ENCODE measurements at regions not wholly inside any gene's neighbourhood (a gene's known extent, or its start where the extent isn't known, plus 50 kb on each side); places are given as distances from the start of the nearest gene placed in this dataset.

DNA sequence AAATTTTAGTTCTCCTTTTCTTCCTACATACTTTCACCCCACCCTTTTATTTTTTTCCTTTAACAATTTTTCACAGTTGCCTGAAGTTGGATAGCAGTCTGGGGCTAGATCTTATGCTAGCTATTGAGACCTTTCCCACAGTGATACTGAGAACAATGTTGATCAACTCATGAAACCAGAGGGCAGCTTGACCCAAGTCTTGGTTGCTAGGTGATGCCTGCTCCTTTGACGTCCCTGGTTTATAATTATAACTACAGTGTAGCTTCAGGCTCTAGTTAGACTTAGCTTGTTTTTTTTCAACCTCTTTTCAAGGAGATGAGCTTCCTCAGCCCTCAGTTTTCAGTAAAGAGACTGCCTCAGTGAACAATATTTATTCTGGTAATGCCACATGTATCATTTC lies 648.5 kb downstream of the IRS1 start:
- no peak for ATAC-seq
- Mint-ChIP-seq H3K9me3 (no peaks in the 10 kb centered on the region), H3K36me3 (no peaks in the 10 kb centered on the region), H3K27ac (no peak overlapping the region), H3K4me1 (no peaks in the 10 kb centered on the region), H3K4me3 (no peak overlapping the region)
- DNase-seq (ENCODE audit: low spot score in 2 of 2) = no peak

DNA sequence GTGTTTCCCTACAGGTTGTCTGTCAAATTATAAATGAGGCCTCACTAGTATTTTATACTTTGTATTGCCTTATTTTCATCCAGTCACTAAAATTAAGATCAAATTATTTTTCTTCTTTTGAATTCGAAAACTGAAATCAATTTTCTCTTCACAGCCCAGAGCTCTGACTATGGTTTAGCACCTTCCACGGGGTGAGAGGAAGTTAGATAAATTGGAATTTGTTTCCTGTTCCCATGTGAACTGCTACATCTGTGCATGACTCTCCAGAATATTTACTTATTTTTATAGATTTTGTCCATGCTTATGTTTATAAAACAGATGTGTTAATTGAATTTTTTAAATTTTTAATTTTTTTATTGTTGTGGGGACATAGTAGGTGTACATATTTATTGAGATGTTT lies 656.5 kb downstream of the IRS1 start:
- H3K4me3 Mint-ChIP-seq = no peak overlapping the region
- DNase-seq (ENCODE audit: low spot score in 2 of 2) (no peak), ATAC-seq (no peak)
- no peaks in the 10 kb centered on the region for H3K4me1 Mint-ChIP-seq
- no peaks in the 10 kb centered on the region for H3K36me3 Mint-ChIP-seq
- no peak overlapping the region for H3K27ac Mint-ChIP-seq
- H3K9me3 Mint-ChIP-seq = no peaks in the 10 kb centered on the region

DNA sequence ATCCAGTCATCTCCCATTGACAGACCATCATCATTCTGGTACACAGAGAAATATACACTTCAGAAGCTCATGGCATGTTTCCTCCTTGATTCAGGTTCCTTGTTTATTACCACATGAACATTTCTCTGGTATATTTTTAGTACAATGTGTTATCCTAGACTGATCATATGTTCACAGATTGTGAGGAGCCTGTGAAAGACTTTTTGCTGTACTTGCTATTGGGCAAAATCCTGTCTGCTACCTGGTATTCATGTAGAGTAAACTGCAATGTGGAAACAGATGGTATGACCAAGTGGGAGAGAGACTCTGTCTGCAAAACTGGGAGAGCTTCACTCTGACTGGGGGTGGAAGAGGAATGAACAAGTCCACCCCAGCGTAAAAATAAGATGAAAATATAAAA lies 657.2 kb downstream of the IRS1 start:
- ATAC-seq = no peak
- H3K9me3 Mint-ChIP-seq = no peaks in the 10 kb centered on the region
- H3K27ac Mint-ChIP-seq = no peak overlapping the region
- no peak for DNase-seq (ENCODE audit: low spot score in 2 of 2)
- no peaks in the 10 kb centered on the region for H3K4me1 Mint-ChIP-seq
- no peaks in the 10 kb centered on the region for H3K36me3 Mint-ChIP-seq
- no peak overlapping the region for H3K4me3 Mint-ChIP-seq

DNA sequence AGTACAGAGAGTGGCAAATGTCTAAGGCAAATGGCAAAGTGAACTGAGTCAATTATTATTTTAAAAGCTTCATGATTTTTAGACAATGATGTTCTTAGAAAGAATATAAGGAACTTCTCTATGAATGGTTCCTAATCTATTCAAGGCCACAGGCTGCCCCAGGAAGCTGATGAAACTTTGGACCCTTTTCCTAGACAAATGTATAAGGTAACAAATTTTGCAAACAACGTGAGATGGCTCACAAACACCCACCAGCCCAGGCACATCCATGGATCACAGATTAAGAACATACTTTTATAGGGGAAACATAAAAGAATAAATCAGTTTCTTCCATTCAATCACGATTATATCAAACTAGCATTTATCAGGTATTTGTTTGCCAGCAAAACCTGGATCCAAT lies 659.0 kb downstream of the IRS1 start:
- Mint-ChIP-seq H3K4me3 (no peak overlapping the region), H3K36me3 (no peaks in the 10 kb centered on the region), H3K9me3 (no peaks in the 10 kb centered on the region), H3K4me1 (no peaks in the 10 kb centered on the region), H3K27ac (no peak overlapping the region)
- ATAC-seq (no peak), DNase-seq (ENCODE audit: low spot score in 2 of 2) (no peak)

DNA sequence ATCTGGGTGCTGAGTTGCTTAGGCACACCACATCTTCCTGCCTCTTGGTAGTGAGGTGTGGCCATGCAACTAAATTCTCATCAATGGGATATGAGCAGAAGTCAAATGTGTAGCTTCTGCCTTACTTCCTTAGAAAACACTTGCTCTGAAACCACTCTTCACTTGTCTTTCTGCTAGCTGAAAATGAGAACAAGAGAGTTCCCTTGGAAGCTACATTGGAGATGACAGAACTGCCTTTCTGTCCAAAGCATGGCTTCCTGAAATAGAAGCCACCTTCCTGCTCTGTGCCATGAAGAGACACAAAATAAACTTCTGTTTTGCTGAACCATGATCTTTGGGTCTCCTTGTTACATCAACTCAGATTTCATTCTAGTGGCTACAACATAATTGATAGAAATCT lies 659.9 kb downstream of the IRS1 start:
- H3K9me3 Mint-ChIP-seq = no peaks in the 10 kb centered on the region
- H3K27ac Mint-ChIP-seq = no peak overlapping the region
- H3K4me1 Mint-ChIP-seq = no peaks in the 10 kb centered on the region

DNA sequence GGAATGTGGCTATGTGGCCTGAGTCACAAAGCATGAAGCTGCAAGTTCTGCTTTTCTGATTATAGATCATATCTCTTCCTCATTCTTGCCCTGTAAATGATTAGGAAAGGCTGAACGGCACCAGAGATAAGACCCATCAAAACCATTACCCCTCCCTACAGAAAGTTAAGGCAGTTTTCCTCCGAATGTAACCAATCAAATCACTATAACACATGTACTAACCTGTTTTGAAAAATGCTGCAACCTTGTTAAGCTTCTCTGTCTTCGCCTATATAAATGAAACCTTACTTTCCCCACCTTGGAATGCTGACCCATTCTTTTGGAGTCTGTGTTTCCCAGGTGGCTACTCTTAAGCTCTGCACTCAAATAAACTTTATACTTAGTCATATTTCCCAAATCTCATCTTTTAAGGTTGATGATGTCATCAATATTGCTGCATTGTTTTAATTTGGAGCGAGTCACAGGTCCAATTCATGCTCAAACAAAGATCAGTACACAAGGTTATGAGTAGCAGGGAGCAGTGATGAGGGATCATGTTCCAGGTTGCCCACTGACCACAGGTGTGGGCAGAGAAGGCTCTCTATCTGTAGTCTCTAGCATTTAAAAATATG lies 662.3 kb downstream of the IRS1 start:
- H3K36me3 Mint-ChIP-seq = no peaks in the 10 kb centered on the region
- H3K4me3 Mint-ChIP-seq = no peak overlapping the region
- DNase-seq (ENCODE audit: low spot score in 2 of 2) (no peak), ATAC-seq (no peak)
- no peak overlapping the region for H3K27ac Mint-ChIP-seq
- no peaks in the 10 kb centered on the region for H3K4me1 Mint-ChIP-seq
- no peaks in the 10 kb centered on the region for H3K9me3 Mint-ChIP-seq

More for the DNA sequence above, 659.9 kb downstream of the IRS1 start:
- DNase-seq (ENCODE audit: low spot score in 2 of 2) = no peak
- H3K36me3 Mint-ChIP-seq = no peaks in the 10 kb centered on the region
- no peak for ATAC-seq
- no peak overlapping the region for H3K4me3 Mint-ChIP-seq

DNA sequence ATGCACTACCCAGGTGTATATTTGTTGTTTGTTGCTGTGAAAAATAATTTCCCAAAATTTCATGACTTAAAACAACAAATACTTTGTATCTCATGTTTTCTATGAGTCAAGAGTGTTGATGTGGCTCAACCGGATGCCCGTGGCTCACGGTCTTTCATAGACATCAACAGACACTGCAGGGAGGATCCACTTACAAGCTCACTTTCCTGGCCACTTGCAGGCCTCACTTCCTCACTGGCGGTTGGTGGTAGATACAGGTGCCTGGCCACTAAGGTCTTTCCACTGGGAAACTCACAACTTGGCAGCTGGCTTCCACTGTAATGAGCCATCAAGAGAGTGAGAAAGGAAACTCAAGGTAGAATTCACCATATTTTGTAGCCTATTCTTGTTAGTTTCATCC lies 662.9 kb downstream of the IRS1 start:
- no peaks in the 10 kb centered on the region for H3K36me3 Mint-ChIP-seq
- H3K9me3 Mint-ChIP-seq = no peaks in the 10 kb centered on the region
- H3K4me3 Mint-ChIP-seq = no peak overlapping the region
- no peaks in the 10 kb centered on the region for H3K4me1 Mint-ChIP-seq
- H3K27ac Mint-ChIP-seq = no peak overlapping the region
- no peak for ATAC-seq
- no peak for DNase-seq (ENCODE audit: low spot score in 2 of 2)

DNA sequence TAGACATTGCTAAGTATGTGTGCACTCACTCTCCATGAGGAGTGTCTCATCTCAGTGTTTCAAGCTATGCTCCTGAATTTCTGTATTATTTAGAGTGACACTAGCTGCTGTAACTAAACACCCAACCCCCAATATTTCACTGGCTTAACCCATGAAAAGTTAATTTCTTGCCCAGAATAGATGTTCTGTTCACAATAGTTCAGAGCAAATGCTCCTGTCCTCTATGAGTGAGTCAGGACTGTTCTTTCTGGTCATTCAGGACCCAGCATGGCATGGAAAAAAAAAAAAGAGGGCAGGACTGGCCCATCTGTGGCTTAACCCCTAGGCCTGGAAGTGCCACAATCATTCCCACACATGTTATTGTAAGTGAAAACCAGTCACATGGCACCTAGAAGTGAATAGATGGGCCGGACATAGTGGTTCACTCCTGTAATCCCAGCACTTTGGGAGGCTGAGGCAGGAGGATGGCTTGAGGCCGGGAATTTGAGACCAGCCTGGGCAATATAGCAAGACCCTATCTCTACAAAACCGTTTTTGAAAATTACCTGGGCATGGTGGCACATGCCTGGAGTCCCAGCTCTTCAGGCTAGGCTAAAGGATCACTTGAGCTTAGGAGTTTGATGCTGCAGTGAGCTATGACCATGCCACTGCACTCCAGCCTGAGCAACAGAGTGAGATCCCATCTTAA lies 663.6 kb downstream of the IRS1 start:
- no peak for ATAC-seq

DNA sequence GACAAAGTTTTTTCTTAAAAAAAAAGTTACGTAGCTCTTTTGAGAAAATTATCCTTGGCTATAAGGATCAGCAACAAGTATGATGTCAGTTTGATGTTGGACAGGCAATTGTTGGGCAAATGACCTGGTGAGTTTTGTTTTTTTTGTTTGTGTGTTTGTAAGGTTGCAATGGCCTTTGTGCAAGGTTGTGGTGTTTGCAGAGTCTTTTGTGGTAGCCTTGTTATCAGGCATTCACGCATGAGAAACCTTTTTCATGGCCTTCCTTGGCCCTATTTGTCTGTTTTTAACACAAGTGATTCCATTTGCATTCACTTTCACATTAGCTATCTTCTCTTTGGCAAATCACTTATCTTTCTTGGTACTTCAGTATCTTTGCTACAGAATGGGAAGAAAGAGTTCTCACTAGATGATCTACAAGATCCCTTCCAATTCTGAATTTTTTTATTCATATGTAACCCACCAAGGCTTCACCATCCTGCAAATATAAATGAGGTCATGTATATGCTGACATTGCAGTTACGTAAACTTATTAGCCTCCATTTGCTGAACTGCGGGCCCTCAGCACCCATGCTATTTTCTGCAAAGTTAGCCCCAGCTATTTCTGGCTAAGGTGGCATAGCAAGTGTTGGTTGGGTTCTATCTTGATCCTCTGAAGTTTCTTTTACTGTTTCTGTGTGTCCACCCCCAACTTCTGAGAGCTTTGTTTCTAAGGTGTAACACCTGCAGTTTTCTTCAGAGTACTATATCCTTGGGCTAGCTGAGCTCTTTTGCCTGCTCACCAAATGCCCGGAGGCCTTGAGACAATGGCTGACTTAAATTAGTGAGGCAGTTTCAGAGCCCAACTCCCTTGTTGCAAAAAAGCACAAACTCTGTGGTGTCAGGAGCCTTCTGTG lies 667.1 kb downstream of the IRS1 start:
- Mint-ChIP-seq H3K4me1 (no peaks in the 10 kb centered on the region), H3K9me3 (no peaks in the 10 kb centered on the region), H3K27ac (no peak overlapping the region), H3K36me3 (no peaks in the 10 kb centered on the region), H3K4me3 (no peak overlapping the region)
- DNase-seq (ENCODE audit: low spot score in 2 of 2) (no peak), ATAC-seq (no peak)

More for the DNA sequence above, 663.6 kb downstream of the IRS1 start:
- H3K36me3 Mint-ChIP-seq = no peaks in the 10 kb centered on the region
- H3K4me3 Mint-ChIP-seq = no peak overlapping the region
- H3K4me1 Mint-ChIP-seq = no peaks in the 10 kb centered on the region
- no peaks in the 10 kb centered on the region for H3K9me3 Mint-ChIP-seq
- no peak overlapping the region for H3K27ac Mint-ChIP-seq
- no peak for DNase-seq (ENCODE audit: low spot score in 2 of 2)

DNA sequence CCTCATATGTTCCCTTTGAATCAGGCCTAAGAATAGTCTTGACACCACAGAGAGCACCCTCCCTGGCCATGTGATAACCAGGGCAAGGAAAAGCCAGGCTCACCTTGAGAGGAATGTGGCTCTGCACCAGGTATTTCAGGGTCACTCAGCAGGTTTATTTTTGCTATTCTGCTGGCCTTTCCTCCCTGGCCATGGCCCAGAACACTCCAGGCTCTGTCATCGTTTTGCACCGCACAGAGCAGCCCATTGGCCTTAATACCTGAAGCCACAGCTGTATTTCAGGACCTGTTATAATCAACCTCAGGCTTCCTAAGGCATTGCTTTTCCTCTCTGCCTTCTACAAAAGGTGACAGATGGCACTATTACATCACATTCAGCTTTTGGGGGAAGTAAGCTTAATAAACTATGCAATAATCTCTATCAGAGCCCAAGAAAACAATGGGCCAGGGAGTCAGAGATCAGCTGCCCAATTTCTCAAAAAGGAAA lies 668.3 kb downstream of the IRS1 start:
- H3K36me3 Mint-ChIP-seq = no peaks in the 10 kb centered on the region
- no peak overlapping the region for H3K27ac Mint-ChIP-seq
- H3K4me3 Mint-ChIP-seq = no peak overlapping the region
- no peaks in the 10 kb centered on the region for H3K4me1 Mint-ChIP-seq
- DNase-seq (ENCODE audit: low spot score in 2 of 2) (no peak), ATAC-seq (no peak)
- no peaks in the 10 kb centered on the region for H3K9me3 Mint-ChIP-seq

DNA sequence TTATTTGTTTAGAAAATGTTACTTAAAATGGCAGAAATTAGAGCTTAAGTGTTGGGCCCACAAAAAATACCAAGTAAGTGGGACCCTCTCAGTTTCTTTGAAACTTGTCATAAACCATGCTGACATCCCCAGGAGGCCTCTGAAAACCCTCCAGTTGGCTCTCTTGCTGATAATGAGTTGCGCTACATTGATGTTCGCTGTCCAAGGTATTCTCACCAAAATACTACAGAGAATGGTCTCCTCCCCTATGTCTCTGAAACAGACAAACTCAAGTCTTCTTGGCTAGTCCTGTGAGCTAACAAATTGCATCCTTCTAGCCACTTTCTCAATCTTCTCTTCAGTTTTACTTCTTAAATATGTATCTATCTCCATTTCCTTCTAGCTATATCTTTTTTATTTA lies 669.4 kb downstream of the IRS1 start:
- H3K27ac Mint-ChIP-seq = no peak overlapping the region
- no peaks in the 10 kb centered on the region for H3K9me3 Mint-ChIP-seq
- ATAC-seq (no peak), DNase-seq (ENCODE audit: low spot score in 2 of 2) (no peak)
- H3K4me3 Mint-ChIP-seq = no peak overlapping the region
- no peaks in the 10 kb centered on the region for H3K36me3 Mint-ChIP-seq
- H3K4me1 Mint-ChIP-seq = no peaks in the 10 kb centered on the region

DNA sequence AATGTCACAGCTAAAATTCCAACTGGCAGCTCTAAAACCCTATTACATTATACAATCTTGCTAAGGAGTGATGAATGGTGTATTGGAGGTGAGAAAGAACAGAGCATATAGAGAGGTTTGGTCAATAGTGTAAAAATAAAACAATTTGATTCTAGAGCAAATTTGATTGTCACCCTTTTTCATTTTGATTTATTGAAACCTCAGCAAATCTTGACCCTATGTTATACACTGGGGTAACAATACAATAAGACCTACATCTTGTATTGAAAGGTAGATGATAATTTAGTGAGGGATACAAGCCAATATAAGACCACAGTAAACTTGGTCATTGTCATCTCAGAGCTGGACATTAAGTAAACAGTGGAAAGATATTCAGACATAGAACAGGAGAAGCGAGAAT lies 671.9 kb downstream of the IRS1 start:
- Mint-ChIP-seq H3K4me1 (no peaks in the 10 kb centered on the region), H3K9me3 (no peaks in the 10 kb centered on the region), H3K27ac (no peak overlapping the region), H3K36me3 (no peaks in the 10 kb centered on the region), H3K4me3 (no peak overlapping the region)
- ATAC-seq (no peak), DNase-seq (ENCODE audit: low spot score in 2 of 2) (no peak)

DNA sequence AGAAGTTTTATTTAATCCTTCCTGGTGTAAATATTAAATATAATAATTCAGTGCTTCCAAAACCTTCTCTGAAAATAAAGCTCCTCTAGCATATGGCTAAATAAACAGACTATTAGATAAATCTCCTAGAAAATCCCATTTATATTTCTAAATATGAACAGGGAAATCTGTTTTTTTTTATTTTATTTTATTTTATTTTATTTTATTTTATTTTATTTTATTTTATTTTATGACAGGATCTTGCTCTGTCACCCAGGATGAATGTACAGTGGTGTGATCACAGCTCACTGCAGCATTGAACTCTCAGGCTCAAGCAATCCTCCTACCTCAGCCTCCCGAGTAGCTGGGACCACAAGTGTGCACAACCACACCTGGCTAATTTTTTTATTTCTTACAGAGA lies 673.5 kb downstream of the IRS1 start:
- DNase-seq (ENCODE audit: low spot score in 2 of 2) (no peak), ATAC-seq (no peak)
- Mint-ChIP-seq H3K4me1 (no peaks in the 10 kb centered on the region), H3K9me3 (no peaks in the 10 kb centered on the region), H3K27ac (no peak overlapping the region), H3K36me3 (no peaks in the 10 kb centered on the region), H3K4me3 (no peak overlapping the region)

DNA sequence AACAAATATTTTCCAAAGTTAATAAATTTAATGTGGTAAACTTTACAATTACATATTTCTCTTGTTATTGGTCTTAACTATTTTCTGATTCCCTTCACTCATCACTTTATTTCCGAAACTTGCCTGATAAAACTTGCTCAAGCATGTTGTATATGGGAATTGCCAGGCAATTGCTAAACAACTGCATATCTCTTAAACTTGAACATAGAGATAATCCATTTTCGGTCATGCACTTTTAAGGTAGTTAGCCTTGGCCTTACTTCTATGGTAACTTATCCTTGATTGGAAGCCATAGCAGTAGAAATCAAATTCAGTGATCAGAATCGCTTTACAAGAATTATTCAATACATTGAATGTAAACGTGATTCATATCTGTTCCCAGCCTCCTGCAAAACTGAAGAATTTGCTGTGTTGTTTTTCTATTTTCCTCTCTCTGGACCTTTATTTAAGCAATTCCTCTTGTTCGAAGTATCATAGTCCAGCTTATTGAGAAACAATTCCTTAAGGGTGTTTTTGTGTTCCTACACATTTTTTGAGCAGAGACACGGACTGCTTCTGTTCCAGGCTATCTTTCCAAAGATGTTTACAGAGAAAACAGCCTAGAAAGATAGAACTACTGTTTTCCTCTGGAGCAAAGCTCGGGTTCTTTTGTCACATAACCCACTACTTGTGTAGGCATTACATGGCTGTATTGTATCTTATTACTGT lies 674.3 kb downstream of the IRS1 start:
- Mint-ChIP-seq H3K36me3 (no peaks in the 10 kb centered on the region), H3K4me3 (no peak overlapping the region), H3K9me3 (no peaks in the 10 kb centered on the region), H3K4me1 (no peaks in the 10 kb centered on the region), H3K27ac (no peak overlapping the region)
- no peak for DNase-seq (ENCODE audit: low spot score in 2 of 2)
- ATAC-seq = no peak

DNA sequence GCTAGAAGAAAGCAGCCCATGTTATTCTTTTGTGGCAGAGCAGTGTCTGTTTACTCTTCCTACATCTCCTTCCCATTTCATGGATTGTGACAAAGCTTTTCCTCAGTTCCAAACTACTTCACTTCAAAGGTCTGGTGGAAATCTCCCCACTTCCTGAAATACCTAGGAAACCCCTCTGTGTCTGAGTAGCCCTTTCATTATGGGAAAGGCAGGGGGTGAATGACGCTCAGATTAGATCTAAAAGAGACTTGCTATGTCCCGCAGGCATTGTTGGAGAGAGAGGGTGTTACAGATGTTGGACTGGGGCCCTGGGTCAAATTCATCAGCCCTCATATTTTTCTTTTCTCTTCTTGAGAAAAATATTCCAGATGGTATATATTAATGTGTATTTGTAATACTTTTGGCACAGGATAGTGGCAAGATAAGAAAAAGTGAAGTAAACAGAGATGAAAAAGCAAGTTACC lies 675.0 kb downstream of the IRS1 start:
- Mint-ChIP-seq H3K36me3 (no peaks in the 10 kb centered on the region), H3K4me1 (no peaks in the 10 kb centered on the region), H3K27ac (no peak overlapping the region), H3K4me3 (no peak overlapping the region), H3K9me3 (no peaks in the 10 kb centered on the region)
- DNase-seq (ENCODE audit: low spot score in 2 of 2) (no peak), ATAC-seq (no peak)
